HUES6 (cell line): ENCODE measurements at regions not wholly inside any gene's neighbourhood (a gene's known extent, or its start where the extent isn't known, plus 50 kb on each side); places are given as distances from the start of the nearest gene placed in this dataset.
"Not testable (repeated sequence)": the region's sequence is repeated elsewhere in the genome, so short reads cannot be mapped to it uniquely, and the experiment has no call there.

Experiments used
- H3K27ac ChIP-seq: 2 replicates; pipeline ENCODE4 v1.7.0; 2013; ENCODE audit warnings: low read depth, mild to moderate bottlenecking, low read length, inconsistent platforms
- H3K27me3 ChIP-seq: 2 replicates; pipeline ENCODE4 v1.6.1; 2013; ENCODE audit warnings: low read length; ENCODE audit not compliant: control insufficient read depth, insufficient read depth
- H3K36me3 ChIP-seq: 2 replicates; pipeline ENCODE4 v1.6.1; 2013; ENCODE audit warnings: low read length; ENCODE audit not compliant: control insufficient read depth, insufficient read depth
- H3K4me1 ChIP-seq: 2 replicates; pipeline ENCODE4 v1.6.1; 2013; ENCODE audit warnings: low read length; ENCODE audit not compliant: control insufficient read depth, insufficient read depth
- H3K4me3 ChIP-seq: 2 replicates; pipeline ENCODE4 v1.5.1; 2013; ENCODE audit warnings: low read depth, low read length
- H3K9ac ChIP-seq: one replicate; pipeline ENCODE4 v1.6.1; 2013; ENCODE audit warnings: mild to moderate bottlenecking, low read length
- H3K9me3 ChIP-seq: 2 replicates; pipeline ENCODE4 v1.6.1; 2013; ENCODE audit warnings: low read depth, low read length; ENCODE audit not compliant: control insufficient read depth, insufficient read depth

GRCh38 chr6:57708061-57708460 is 390.6 kb downstream of the PRIM2 start:
- not testable (repeated sequence) for H3K9me3 ChIP-seq, H3K9ac ChIP-seq, H3K4me1 ChIP-seq, H3K27ac ChIP-seq, H3K4me3 ChIP-seq, H3K27me3 ChIP-seq, H3K36me3 ChIP-seq

- H3K27me3 ChIP-seq, H3K4me3 ChIP-seq, H3K27ac ChIP-seq, H3K36me3 ChIP-seq, H3K9me3 ChIP-seq, H3K4me1 ChIP-seq, H3K9ac ChIP-seq: not testable (repeated sequence)
Observed at GRCh38 chr6:57722546-57722945, 405.1 kb downstream of the PRIM2 start.

- not testable (repeated sequence) for H3K27me3 ChIP-seq, H3K27ac ChIP-seq, H3K9ac ChIP-seq, H3K9me3 ChIP-seq, H3K36me3 ChIP-seq, H3K4me1 ChIP-seq
- peak overlapping the region; percentile 16; the same call in 1 of the 2 replicates for H3K4me3 ChIP-seq
Observed at GRCh38 chr6:57723815-57724401, 406.5 kb downstream of the PRIM2 start.

- H3K27me3 ChIP-seq, H3K27ac ChIP-seq, H3K9ac ChIP-seq, H3K36me3 ChIP-seq, H3K9me3 ChIP-seq, H3K4me1 ChIP-seq, H3K4me3 ChIP-seq: not testable (repeated sequence)
Observed at GRCh38 chr6:57729407-57729806, 412.0 kb downstream of the PRIM2 start.

GRCh38 chr6:57730726-57731125 is 413.3 kb downstream of the PRIM2 start:
- not testable (repeated sequence) for H3K9me3 ChIP-seq, H3K27me3 ChIP-seq, H3K4me3 ChIP-seq, H3K4me1 ChIP-seq, H3K36me3 ChIP-seq, H3K27ac ChIP-seq, H3K9ac ChIP-seq

- H3K4me3 ChIP-seq, H3K9ac ChIP-seq, H3K9me3 ChIP-seq, H3K4me1 ChIP-seq, H3K36me3 ChIP-seq, H3K27ac ChIP-seq, H3K27me3 ChIP-seq: not testable (repeated sequence)
Observed at GRCh38 chr6:57747716-57748115, 430.3 kb downstream of the PRIM2 start.

- not testable (repeated sequence) for H3K36me3 ChIP-seq, H3K4me3 ChIP-seq, H3K27me3 ChIP-seq, H3K27ac ChIP-seq, H3K9me3 ChIP-seq, H3K9ac ChIP-seq, H3K4me1 ChIP-seq
Observed at GRCh38 chr6:57759850-57760249, 442.4 kb downstream of the PRIM2 start.

GRCh38 chr6:57792720-57793397 is 475.4 kb downstream of the PRIM2 start:
- not testable (repeated sequence) for H3K36me3 ChIP-seq, H3K27ac ChIP-seq, H3K9ac ChIP-seq, H3K9me3 ChIP-seq, H3K4me1 ChIP-seq
- Histone ChIP-seq H3K27me3 (peaks cover 59% of the 10 kb centered on the region), H3K4me3 (peak overlapping the region; percentile 60)

- peaks cover 61% of the 10 kb centered on the region for H3K27me3 ChIP-seq
- H3K36me3 ChIP-seq, H3K4me1 ChIP-seq, H3K27ac ChIP-seq, H3K9me3 ChIP-seq, H3K9ac ChIP-seq: not testable (repeated sequence)
- peak overlapping the region; percentile 60 for H3K4me3 ChIP-seq
Observed at GRCh38 chr6:57793398-57793762, 475.9 kb downstream of the PRIM2 start.

- not testable (repeated sequence) for H3K27ac ChIP-seq, H3K36me3 ChIP-seq, H3K4me1 ChIP-seq, H3K9ac ChIP-seq, H3K9me3 ChIP-seq
- Histone ChIP-seq H3K4me3 (peak overlapping the region; percentile 83), H3K27me3 (peaks cover 52% of the 10 kb centered on the region)
Observed at GRCh38 chr6:57799703-57800479, 482.5 kb downstream of the PRIM2 start.

GRCh38 chr6:57808581-57808980 is 491.2 kb downstream of the PRIM2 start:
- Histone ChIP-seq H3K4me3 (peak overlapping the region; percentile 44), H3K27me3 (peaks cover 44% of the 10 kb centered on the region)
- H3K9ac ChIP-seq, H3K36me3 ChIP-seq, H3K27ac ChIP-seq, H3K9me3 ChIP-seq, H3K4me1 ChIP-seq: not testable (repeated sequence)
